Suprapubic skin (tissue), 4 donors: ENCODE measurements at regions not wholly inside any gene's neighbourhood (a gene's known extent, or its start where the extent isn't known, plus 50 kb on each side); places are given as distances from the start of the nearest gene placed in this dataset.
"Not testable (repeated sequence)": the region's sequence is repeated elsewhere in the genome, so short reads cannot be mapped to it uniquely, and the experiment has no call there.

Source experiments
- DNase-seq, 2 donors: peaks; one replicate each; pipeline ENCODE4 v3.0.0-alpha.2; 2019; ENCODE audit warnings: low spot score in 2 of 2
- H3K27ac ChIP-seq: fragments of 200-600 bp; sonication (generic); one replicate; pipeline ENCODE4 v1.5.1; 2019
- H3K27me3 ChIP-seq: fragments of 200-600 bp; sonication (generic); one replicate; pipeline ENCODE4 v1.5.1; 2019
- H3K36me3 ChIP-seq: fragments of 200-600 bp; sonication (generic); one replicate; pipeline ENCODE4 v1.5.1; 2019
- H3K4me1 ChIP-seq: fragments of 200-600 bp; sonication (generic); one replicate; pipeline ENCODE4 v1.5.1; 2019
- H3K4me3 ChIP-seq: fragments of 200-600 bp; sonication (generic); one replicate; pipeline ENCODE4 v1.5.1; 2019; ENCODE audit warnings: mild to moderate bottlenecking
- H3K9me3 ChIP-seq: fragments of 200-600 bp; sonication (generic); one replicate; pipeline ENCODE4 v1.5.1; 2019
- CTCF ChIP-seq, 2 donors: fragments of 200-600 bp in 1 of 2; fragments of 450-650 bp in 1 of 2; sonication (generic) in 1 of 2; IDR thresholded peaks; one replicate each; pipeline ENCODE4 v1.5.1; 2016 to 2019; ENCODE audit warnings: antibody characterized with exemption in 2 of 2, mild to moderate bottlenecking in 1 of 2, moderate library complexity in 1 of 2
- EP300 ChIP-seq: sonication (generic); formaldehyde crosslinking; IDR thresholded peaks from one replicate; pipeline ENCODE4 v1.6.1; 2017; ENCODE audit warnings: antibody characterized with exemption
- POLR2A ChIP-seq, 2 donors: fragments of 450-650 bp; IDR thresholded peaks; one replicate each; pipeline ENCODE4 v1.6.1; 2017; ENCODE audit warnings: antibody characterized with exemption in 2 of 2, mild to moderate bottlenecking in 2 of 2, moderate library complexity in 2 of 2
- POLR2AphosphoS5 ChIP-seq, 3 donors: sonication (generic); formaldehyde crosslinking; IDR thresholded peaks; one replicate each; pipeline ENCODE4 v1.6.1; 2017; ENCODE audit warnings: antibody characterized with exemption in 3 of 3
- WGBS: methylation state at CpG from one replicate; pipeline ENCODE4 v1.1.5; 2018; 5-methylcytosine and 5-hydroxymethylcytosine counted together

GRCh38 chr6:125631165-125631564, 118.3 kb upstream of the HEY2 start:
- no peaks in the 10 kb centered on the region for H3K27me3 ChIP-seq
- H3K4me1 ChIP-seq = no peaks in the 10 kb centered on the region
- DNase-seq = no peak
- no peak overlapping the region for H3K27ac ChIP-seq
- no peak for TF ChIP-seq CTCF (IDR thresholded peaks at IDR 0.05)
- TF ChIP-seq EP300 = no peak
- TF ChIP-seq POLR2AphosphoS5 (IDR thresholded peaks at IDR 0.05) = no peak
- TF ChIP-seq POLR2A (IDR thresholded peaks at IDR 0.05) = no peak
- H3K4me3 ChIP-seq = no peak overlapping the region
- WGBS = 67% methylated on average over 1 of the region's 1 CpG
- no peaks in the 10 kb centered on the region for H3K36me3 ChIP-seq
- no peaks in the 10 kb centered on the region for H3K9me3 ChIP-seq

- not testable (repeated sequence) for H3K27me3 ChIP-seq, H3K4me3 ChIP-seq, H3K36me3 ChIP-seq, DNase-seq, H3K27ac ChIP-seq, H3K9me3 ChIP-seq, H3K4me1 ChIP-seq
- 93% methylated on average over 2 of the region's 2 CpGs for WGBS
These were observed 113.4 kb upstream of the HEY2 start for GRCh38 chr6:125636011-125636410.

GRCh38 chr6:125636671-125637070, 112.8 kb upstream of the HEY2 start:
- no peak for TF ChIP-seq EP300
- TF ChIP-seq POLR2AphosphoS5 (IDR thresholded peaks at IDR 0.05) = no peak
- no peak for TF ChIP-seq POLR2A (IDR thresholded peaks at IDR 0.05)
- no peak for TF ChIP-seq CTCF (IDR thresholded peaks at IDR 0.05)
- no peak for DNase-seq
- Histone ChIP-seq H3K4me1 (peaks cover 5% of the 10 kb centered on the region), H3K36me3 (no peaks in the 10 kb centered on the region), H3K27me3 (no peaks in the 10 kb centered on the region), H3K9me3 (no peaks in the 10 kb centered on the region), H3K4me3 (no peak overlapping the region), H3K27ac (no peak overlapping the region)
- WGBS = 92% methylated on average over 1 of the region's 1 CpG

- WGBS = 100% methylated on average over 2 of the region's 2 CpGs
- H3K4me1 ChIP-seq = peaks cover 5% of the 10 kb centered on the region
- no peak overlapping the region for H3K27ac ChIP-seq
- DNase-seq = no peak
- H3K27me3 ChIP-seq = no peaks in the 10 kb centered on the region
- no peak for TF ChIP-seq EP300
- no peak for TF ChIP-seq CTCF (IDR thresholded peaks at IDR 0.05)
- TF ChIP-seq POLR2A (IDR thresholded peaks at IDR 0.05) = no peak
- TF ChIP-seq POLR2AphosphoS5 (IDR thresholded peaks at IDR 0.05) = no peak
- H3K4me3 ChIP-seq = no peak overlapping the region
- H3K36me3 ChIP-seq = no peaks in the 10 kb centered on the region
- no peaks in the 10 kb centered on the region for H3K9me3 ChIP-seq
These were observed 112.2 kb upstream of the HEY2 start for GRCh38 chr6:125637207-125637606.

- TF ChIP-seq EP300 (no peak), POLR2A (IDR thresholded peaks at IDR 0.05) (no peak), CTCF (IDR thresholded peaks at IDR 0.05) (no peak), POLR2AphosphoS5 (IDR thresholded peaks at IDR 0.05) (no peak)
- Histone ChIP-seq H3K4me3 (no peak overlapping the region), H3K9me3 (no peaks in the 10 kb centered on the region), H3K27me3 (no peaks in the 10 kb centered on the region), H3K4me1 (peaks cover 5% of the 10 kb centered on the region), H3K36me3 (no peaks in the 10 kb centered on the region), H3K27ac (no peak overlapping the region)
- no peak for DNase-seq
- WGBS = 43% methylated on average over 3 of the region's 3 CpGs
These were observed 109.9 kb upstream of the HEY2 start for GRCh38 chr6:125639466-125640020.
